ENCODE measurements at regions not wholly inside any gene's neighbourhood (a gene's known extent, or its start where the extent isn't known, plus 50 kb on each side); places are given as distances from the start of the nearest gene placed in this dataset.

GRCh38 chr1:191343816-191344215 lies 814.4 kb upstream of the RGS18 start:
- TF ChIP-seq, protein P1, sequence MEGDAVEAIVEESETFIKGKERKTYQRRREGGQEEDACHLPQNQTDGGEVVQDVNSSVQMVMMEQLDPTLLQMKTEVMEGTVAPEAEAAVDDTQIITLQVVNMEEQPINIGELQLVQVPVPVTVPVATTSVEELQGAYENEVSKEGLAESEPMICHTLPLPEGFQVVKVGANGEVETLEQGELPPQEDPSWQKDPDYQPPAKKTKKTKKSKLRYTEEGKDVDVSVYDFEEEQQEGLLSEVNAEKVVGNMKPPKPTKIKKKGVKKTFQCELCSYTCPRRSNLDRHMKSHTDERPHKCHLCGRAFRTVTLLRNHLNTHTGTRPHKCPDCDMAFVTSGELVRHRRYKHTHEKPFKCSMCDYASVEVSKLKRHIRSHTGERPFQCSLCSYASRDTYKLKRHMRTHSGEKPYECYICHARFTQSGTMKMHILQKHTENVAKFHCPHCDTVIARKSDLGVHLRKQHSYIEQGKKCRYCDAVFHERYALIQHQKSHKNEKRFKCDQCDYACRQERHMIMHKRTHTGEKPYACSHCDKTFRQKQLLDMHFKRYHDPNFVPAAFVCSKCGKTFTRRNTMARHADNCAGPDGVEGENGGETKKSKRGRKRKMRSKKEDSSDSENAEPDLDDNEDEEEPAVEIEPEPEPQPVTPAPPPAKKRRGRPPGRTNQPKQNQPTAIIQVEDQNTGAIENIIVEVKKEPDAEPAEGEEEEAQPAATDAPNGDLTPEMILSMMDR (IDR thresholded peaks at IDR 0.05 in 8 of 11, conservative IDR thresholded peaks at IDR 0.05 in 3 of 11) = no peak
- no peak for TF ChIP-seq POLR2AphosphoS5 (IDR thresholded peaks at IDR 0.05)
